Upper lobe of left lung (tissue), 6 donors: ENCODE measurements at regions not wholly inside any gene's neighbourhood (a gene's known extent, or its start where the extent isn't known, plus 50 kb on each side); places are given as distances from the start of the nearest gene placed in this dataset.

Source experiments
- ATAC-seq, 2 donors: fragments of 200-7000 bp; cut with Tn5 transposase; one replicate each; pipeline ENCODE4 v1.9.1; 2022; ENCODE audit warnings: mild to moderate bottlenecking in 2 of 2, moderate library complexity in 2 of 2; ENCODE audit not compliant: low FRiP score in 2 of 2
- DNase-seq, 2 donors: peaks; one replicate each; pipeline ENCODE4 v3.0.0-alpha.2; 2019 to 2020
- H3K27ac ChIP-seq, 4 donors: fragments of 200-600 bp; sonication (generic); one replicate each; pipeline ENCODE4 v1.5.1; 2016 to 2019
- H3K27me3 ChIP-seq, 4 donors: fragments of 200-600 bp; sonication (generic); one replicate each; pipeline ENCODE4 v1.5.1; 2017 to 2019
- H3K36me3 ChIP-seq, 4 donors: fragments of 200-600 bp; sonication (generic); one replicate each; pipeline ENCODE4 v1.5.1; 2016 to 2019
- H3K4me1 ChIP-seq, 4 donors: fragments of 200-600 bp; sonication (generic); one replicate each; pipeline ENCODE4 v1.5.1; 2018 to 2019
- H3K4me3 ChIP-seq, 4 donors: fragments of 200-600 bp; sonication (generic); one replicate each; pipeline ENCODE4 v1.5.1; 2017 to 2019; ENCODE audit warnings: mild to moderate bottlenecking in 2 of 4, moderate library complexity in 1 of 4
- H3K9me3 ChIP-seq, 4 donors: fragments of 200-600 bp; sonication (generic); one replicate each; pipeline ENCODE4 v1.5.1; 2018 to 2019
- CTCF ChIP-seq, 6 experiments: fragments of 450-650 bp in 4 of 6; fragments of 200-600 bp in 2 of 6; sonication (generic) in 2 of 6; IDR thresholded peaks; one replicate each; pipeline ENCODE4 v1.5.1; 2016 to 2019; ENCODE audit warnings: antibody characterized with exemption in 6 of 6
- EP300 ChIP-seq, 4 donors: sonication (generic); formaldehyde crosslinking; IDR thresholded peaks; one replicate each; pipeline ENCODE4 v1.5.1; 2017; ENCODE audit warnings: antibody characterized with exemption in 4 of 4, control low read depth in 2 of 4
- POLR2A ChIP-seq, 4 donors: fragments of 450-650 bp; IDR thresholded peaks; one replicate each; pipeline ENCODE4 v1.5.1; 2016 to 2017; ENCODE audit warnings: antibody characterized with exemption in 4 of 4, mild to moderate bottlenecking in 2 of 4
- POLR2AphosphoS5 ChIP-seq, 2 donors: sonication (generic); formaldehyde crosslinking; IDR thresholded peaks; one replicate each; pipeline ENCODE4 v1.5.1; 2017; ENCODE audit warnings: antibody characterized with exemption in 2 of 2
- WGBS, 2 donors: methylation state at CpG; one replicate each; pipeline ENCODE4 v1.1.5; 2017 to 2018; 5-methylcytosine and 5-hydroxymethylcytosine counted together
- donor health status: DM: no; HTN: no; CAD: no; lungs with moderate emphysema.
- donor health status: DM: no; HTN: yes; CAD: no; lungs with severe emphysema.

DNA sequence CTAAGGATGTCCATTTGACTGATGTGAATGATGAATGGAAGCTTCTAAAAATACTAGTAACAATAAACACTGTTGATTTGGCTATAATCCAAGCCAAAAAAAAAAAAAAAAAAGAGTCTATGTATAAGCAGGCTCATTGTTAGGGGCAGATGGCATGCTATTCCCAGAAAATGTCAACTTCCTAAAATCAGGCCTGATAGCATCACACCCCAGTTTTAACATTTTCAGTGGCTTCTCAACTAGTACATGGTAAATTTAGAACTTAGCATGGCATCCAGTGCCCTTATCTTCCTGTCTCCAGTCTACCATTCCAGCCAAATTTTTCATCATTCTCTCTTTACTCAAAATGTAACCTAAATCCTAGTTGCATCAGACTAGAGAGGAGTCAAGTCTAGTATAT, 288.2 kb upstream of the ZNF385D start:
- H3K36me3 ChIP-seq, result no peaks in the 10 kb centered on the region
- no peaks in the 10 kb centered on the region for H3K27me3 ChIP-seq
- no peak overlapping the region for H3K27ac ChIP-seq
- TF ChIP-seq POLR2AphosphoS5 (IDR thresholded peaks at IDR 0.05) (no peak), POLR2A (IDR thresholded peaks at IDR 0.05) (no peak), CTCF (IDR thresholded peaks at IDR 0.05) (no peak), EP300 (IDR thresholded peaks at IDR 0.05) (no peak)
- ATAC-seq (no peak), DNase-seq (no peak)
- H3K9me3 ChIP-seq, result no peaks in the 10 kb centered on the region
- H3K4me1 ChIP-seq, result no peaks in the 10 kb centered on the region
- H3K4me3 ChIP-seq, result no peak overlapping the region

- no peak overlapping the region for H3K27ac ChIP-seq
- no peak for TF ChIP-seq EP300 (IDR thresholded peaks at IDR 0.05)
- TF ChIP-seq POLR2AphosphoS5 (IDR thresholded peaks at IDR 0.05), result no peak
- TF ChIP-seq CTCF (IDR thresholded peaks at IDR 0.05), result no peak
- H3K9me3 ChIP-seq, result no peaks in the 10 kb centered on the region
- no peaks in the 10 kb centered on the region for H3K27me3 ChIP-seq
- ATAC-seq, result no peak
- H3K4me1 ChIP-seq, result no peaks in the 10 kb centered on the region
- no peak for DNase-seq
- no peaks in the 10 kb centered on the region for H3K36me3 ChIP-seq
- no peak overlapping the region for H3K4me3 ChIP-seq
- WGBS, 2 donors, result 68 to 76% methylated on average over 1 of the region's 1 CpG
Measured at GRCh38 chr3:22040150-22040549, 289.1 kb upstream of the ZNF385D start.

GRCh38 chr3:22045882-22046281, 294.9 kb upstream of the ZNF385D start:
- WGBS, 2 donors, result 39 to 65% methylated on average over 1 of the region's 1 CpG

DNA sequence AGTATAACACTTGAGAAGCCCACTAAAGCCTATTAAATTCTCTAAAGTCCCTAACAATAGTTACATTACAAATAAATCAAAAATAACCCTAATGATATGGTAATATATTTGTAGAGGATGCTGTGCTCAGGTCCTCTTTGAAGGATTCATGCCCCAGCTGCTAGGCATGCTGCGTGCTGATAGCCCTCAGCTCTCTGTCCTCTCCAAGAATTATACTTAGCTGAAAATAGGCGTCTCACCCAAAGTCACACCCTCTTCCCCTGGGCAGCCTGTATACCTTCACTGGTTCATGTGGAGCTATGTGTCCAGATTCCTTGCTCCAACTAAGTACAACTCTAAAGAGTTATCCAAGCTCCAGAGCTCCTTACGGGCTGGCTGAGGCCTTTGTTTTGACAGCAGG, 312.5 kb upstream of the ZNF385D start:
- TF ChIP-seq POLR2A (IDR thresholded peaks at IDR 0.05) (no peak), CTCF (IDR thresholded peaks at IDR 0.05) (no peak), POLR2AphosphoS5 (IDR thresholded peaks at IDR 0.05) (no peak), EP300 (IDR thresholded peaks at IDR 0.05) (no peak)
- no peaks in the 10 kb centered on the region for H3K36me3 ChIP-seq
- 88 to 91% methylated on average over 3 of the region's 3 CpGs for WGBS, 2 donors
- DNase-seq (no peak), ATAC-seq (no peak)
- H3K9me3 ChIP-seq, result no peaks in the 10 kb centered on the region
- no peak overlapping the region for H3K27ac ChIP-seq
- no peaks in the 10 kb centered on the region for H3K27me3 ChIP-seq
- no peak overlapping the region for H3K4me3 ChIP-seq
- H3K4me1 ChIP-seq, result no peaks in the 10 kb centered on the region

More at GRCh38 chr3:22045882-22046281, 294.9 kb upstream of the ZNF385D start:
- ATAC-seq (no peak), DNase-seq (no peak)
- H3K4me1 ChIP-seq, result no peaks in the 10 kb centered on the region
- TF ChIP-seq EP300 (IDR thresholded peaks at IDR 0.05) (no peak), CTCF (IDR thresholded peaks at IDR 0.05) (no peak), POLR2A (IDR thresholded peaks at IDR 0.05) (no peak), POLR2AphosphoS5 (IDR thresholded peaks at IDR 0.05) (no peak)
- no peaks in the 10 kb centered on the region for H3K27me3 ChIP-seq
- H3K9me3 ChIP-seq, result no peaks in the 10 kb centered on the region
- H3K27ac ChIP-seq, result no peak overlapping the region
- no peaks in the 10 kb centered on the region for H3K36me3 ChIP-seq
- no peak overlapping the region for H3K4me3 ChIP-seq

- 75 to 85% methylated on average over 2 of the region's 2 CpGs for WGBS, 2 donors
- Histone ChIP-seq H3K27me3 (no peaks in the 10 kb centered on the region), H3K36me3 (no peaks in the 10 kb centered on the region), H3K4me1 (no peaks in the 10 kb centered on the region), H3K4me3 (no peak overlapping the region), H3K9me3 (no peaks in the 10 kb centered on the region), H3K27ac (no peak overlapping the region)
- no peak for TF ChIP-seq CTCF (IDR thresholded peaks at IDR 0.05)
- no peak for TF ChIP-seq POLR2A (IDR thresholded peaks at IDR 0.05)
- no peak for TF ChIP-seq EP300 (IDR thresholded peaks at IDR 0.05)
- no peak for TF ChIP-seq POLR2AphosphoS5 (IDR thresholded peaks at IDR 0.05)
- DNase-seq (no peak), ATAC-seq (no peak)
Measured at GRCh38 chr3:22068619-22069018, 317.6 kb upstream of the ZNF385D start.
